Smooth muscle cell (in vitro differentiated cells): ENCODE measurements at regions not wholly inside any gene's neighbourhood (a gene's known extent, or its start where the extent isn't known, plus 50 kb on each side); places are given as distances from the start of the nearest gene placed in this dataset.
"Not testable (repeated sequence)": the region's sequence is repeated elsewhere in the genome, so short reads cannot be mapped to it uniquely, and the experiment has no call there.

Experiments
- DNase-seq: peaks from one replicate; lab custom pipeline; 2025; ENCODE audit not compliant: unreplicated experiment; lab: John Stamatoyannopoulos, UW
- H2AFZ ChIP-seq: fragments of 200-600 bp; sonication (generic); 2 replicates; pipeline ENCODE4 v1.6.0; 2016; ENCODE audit warnings: antibody characterized with exemption, low read depth, mild to moderate bottlenecking
- H3F3A ChIP-seq: fragments of 200-600 bp; sonication (generic); 2 replicates; pipeline ENCODE4 v1.6.0; 2017; ENCODE audit warnings: antibody characterized with exemption, low read depth
- H3K27ac ChIP-seq: fragments of 200-600 bp; sonication (generic); 2 replicates; pipeline ENCODE4 v1.5.1; 2016; ENCODE audit warnings: low read depth, mild to moderate bottlenecking
- H3K27me3 ChIP-seq: fragments of 200-600 bp; sonication (generic); 2 replicates; pipeline ENCODE4 v1.6.1; 2016; ENCODE audit warnings: low read depth, mild to moderate bottlenecking
- H3K36me3 ChIP-seq: fragments of 200-600 bp; sonication (generic); 2 replicates; pipeline ENCODE4 v1.5.1; 2016; ENCODE audit warnings: low read depth
- H3K4me1 ChIP-seq: fragments of 200-600 bp; sonication (generic); 2 replicates; pipeline ENCODE4 v1.5.1; 2016; ENCODE audit warnings: low read depth
- H3K4me2 ChIP-seq: fragments of 200-600 bp; sonication (generic); 2 replicates; pipeline ENCODE4 v1.6.0; 2016; ENCODE audit warnings: mild to moderate bottlenecking
- H3K4me3 ChIP-seq: fragments of 200-600 bp; sonication (generic); 2 replicates; pipeline ENCODE4 v1.5.1; 2016; ENCODE audit warnings: mild to moderate bottlenecking
- H3K79me2 ChIP-seq: fragments of 200-600 bp; sonication (generic); 2 replicates; pipeline ENCODE4 v1.6.0; 2016; ENCODE audit warnings: low read depth, mild to moderate bottlenecking
- H3K9ac ChIP-seq: fragments of 200-600 bp; sonication (generic); 2 replicates; pipeline ENCODE4 v1.6.0; 2016; ENCODE audit warnings: low read depth
- H3K9me3 ChIP-seq: fragments of 200-600 bp; sonication (generic); replicated peaks from 2 replicates; pipeline ENCODE4 v1.5.1; 2016; ENCODE audit warnings: low read depth
- H4K20me1 ChIP-seq: fragments of 200-600 bp; sonication (generic); 2 replicates; pipeline ENCODE4 v1.6.0; 2016; ENCODE audit warnings: low read depth
- CTCF ChIP-seq: fragments of 200-600 bp; sonication (generic); IDR thresholded peaks from 2 replicates; pipeline ENCODE4 v1.5.1; 2017; ENCODE audit warnings: borderline replicate concordance, mild to moderate bottlenecking, antibody characterized with exemption; ENCODE audit not compliant: insufficient read depth, poor library complexity, severe bottlenecking
- WGBS: methylation state at CpG from one replicate; pipeline ENCODE4 v1.1.7; 2016; ENCODE audit warnings: low lambda C conversion rate; 5-methylcytosine and 5-hydroxymethylcytosine counted together

- Histone ChIP-seq H3K36me3 (no peaks in the 10 kb centered on the region), H3K4me2 (no peak overlapping the region), H3K4me1 (no peaks in the 10 kb centered on the region), H3K9me3 (no peaks in the 10 kb centered on the region), H3K27ac (no peak overlapping the region), H3K27me3 (peaks cover 5% of the 10 kb centered on the region), H3F3A (no peaks in the 10 kb centered on the region), H2AFZ (no peak overlapping the region), H3K79me2 (no peaks in the 10 kb centered on the region), H3K4me3 (no peak overlapping the region), H4K20me1 (no peaks in the 10 kb centered on the region), H3K9ac (no peak overlapping the region)
- WGBS, result 99% methylated on average over 2 of the region's 2 CpGs
- TF ChIP-seq CTCF, result no peak
- no peak for DNase-seq
Observed at GRCh38 chr3:3646934-3647333, 152.3 kb upstream of the LRRN1 start.

- not testable (repeated sequence) for H3K4me1 ChIP-seq, DNase-seq, H3K27me3 ChIP-seq, H3K9me3 ChIP-seq, H3K36me3 ChIP-seq, H2AFZ ChIP-seq, H3K27ac ChIP-seq, H3K4me3 ChIP-seq, H3K9ac ChIP-seq, H4K20me1 ChIP-seq, H3K79me2 ChIP-seq, H3K4me2 ChIP-seq, H3F3A ChIP-seq
- WGBS, result 92% methylated on average over 13 of the region's 13 CpGs
Observed at GRCh38 chr3:3646103-3646844, 153.0 kb upstream of the LRRN1 start.

- H3K79me2 ChIP-seq, result no peaks in the 10 kb centered on the region
- no peaks in the 10 kb centered on the region for H3F3A ChIP-seq
- H3K36me3 ChIP-seq, result no peaks in the 10 kb centered on the region
- H3K9ac ChIP-seq, result no peak overlapping the region
- no peaks in the 10 kb centered on the region for H3K9me3 ChIP-seq
- TF ChIP-seq CTCF, result no peak
- no peak overlapping the region for H3K27ac ChIP-seq
- H4K20me1 ChIP-seq, result no peaks in the 10 kb centered on the region
- H3K4me1 ChIP-seq, result no peaks in the 10 kb centered on the region
- peaks cover 5% of the 10 kb centered on the region for H3K27me3 ChIP-seq
- H2AFZ ChIP-seq, result no peak overlapping the region
- no peak for DNase-seq
- WGBS, result 68% methylated on average over 5 of the region's 5 CpGs
- no peak overlapping the region for H3K4me3 ChIP-seq
- H3K4me2 ChIP-seq, result no peak overlapping the region
Observed at GRCh38 chr3:3641877-3642455, 157.3 kb upstream of the LRRN1 start.

- H3K36me3 ChIP-seq, result no peaks in the 10 kb centered on the region
- no peak overlapping the region for H3K9ac ChIP-seq
- no peaks in the 10 kb centered on the region for H3F3A ChIP-seq
- no peak overlapping the region for H3K27ac ChIP-seq
- no peaks in the 10 kb centered on the region for H3K9me3 ChIP-seq
- WGBS, result 92% methylated on average over 2 of the region's 2 CpGs
- H3K27me3 ChIP-seq, result no peaks in the 10 kb centered on the region
- no peak overlapping the region for H3K4me3 ChIP-seq
- H3K4me1 ChIP-seq, result no peaks in the 10 kb centered on the region
- no peak for DNase-seq
- TF ChIP-seq CTCF, result no peak
- H4K20me1 ChIP-seq, result no peaks in the 10 kb centered on the region
- no peak overlapping the region for H2AFZ ChIP-seq
- no peaks in the 10 kb centered on the region for H3K79me2 ChIP-seq
- no peak overlapping the region for H3K4me2 ChIP-seq
Observed at GRCh38 chr3:3639078-3639477, 160.2 kb upstream of the LRRN1 start.
